Colonic mucosa (tissue), 4 donors: ENCODE measurements at regions not wholly inside any gene's neighbourhood (a gene's known extent, or its start where the extent isn't known, plus 50 kb on each side); places are given as distances from the start of the nearest gene placed in this dataset.

Experiments used
- DNase-seq: peaks from one replicate; pipeline ENCODE4 v3.0.0-alpha.2; 2020
- H3K27ac ChIP-seq: fragments of 200-600 bp; one replicate; pipeline ENCODE4 v1.8.0; 2021
- H3K27me3 ChIP-seq: fragments of 200-600 bp; one replicate; pipeline ENCODE4 v1.8.0; 2021
- H3K36me3 ChIP-seq: fragments of 200-600 bp; one replicate; pipeline ENCODE4 v1.8.0; 2021
- H3K4me1 ChIP-seq: fragments of 200-600 bp; one replicate; pipeline ENCODE4 v1.8.0; 2021; ENCODE audit warnings: mild to moderate bottlenecking
- H3K4me3 ChIP-seq: fragments of 200-600 bp; one replicate; pipeline ENCODE4 v1.8.0; 2021
- H3K9ac ChIP-seq, 2 donors: one replicate each; pipeline ENCODE4 v1.7.0; 2013; ENCODE audit warnings: control low read depth in 2 of 2, low read depth in 2 of 2, low read length in 2 of 2
- H3K9me3 ChIP-seq: fragments of 200-600 bp; one replicate; pipeline ENCODE4 v1.8.0; 2021
- intact Hi-C: fragments of 100-400 bp; cut with DNase I; formaldehyde crosslinking; loops from one replicate; pipeline ENCODE4 v1.14.1; 2022
- TF ChIP-seq, protein P1 (sequence below): fragments of 200-600 bp; IDR thresholded peaks from one replicate; pipeline ENCODE4 v1.8.0; 2022; ENCODE audit warnings: antibody characterized with exemption, mild to moderate bottlenecking
- donor health status: healthy.
- donor health status: DM: no; HTN: no; CAD: no.
- donor health status: DM: no; HTN: no; CAD: no.

DNA sequence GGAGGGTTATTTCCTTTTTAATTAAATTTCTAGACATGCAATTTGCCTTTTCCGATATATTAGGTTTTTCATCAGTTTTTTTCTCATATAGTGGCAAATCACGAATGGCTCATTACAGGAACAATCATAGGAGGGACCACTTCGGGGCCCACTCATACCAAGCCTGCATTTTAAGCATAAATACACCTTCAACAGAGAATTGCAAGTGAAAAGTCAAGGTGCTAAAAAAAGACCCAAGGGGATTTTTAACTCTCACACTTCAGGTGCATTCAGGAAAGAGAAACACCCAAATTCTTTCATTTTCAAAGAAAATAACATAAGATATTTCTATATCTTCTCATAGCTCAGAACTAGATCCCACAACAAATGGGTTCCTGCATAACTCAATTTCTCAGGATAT lies 979.6 kb upstream of the NR2F2 start:
- no peak overlapping the region for H3K9ac ChIP-seq
- H3K27me3 ChIP-seq, result no peaks in the 10 kb centered on the region
- TF ChIP-seq, protein P1, sequence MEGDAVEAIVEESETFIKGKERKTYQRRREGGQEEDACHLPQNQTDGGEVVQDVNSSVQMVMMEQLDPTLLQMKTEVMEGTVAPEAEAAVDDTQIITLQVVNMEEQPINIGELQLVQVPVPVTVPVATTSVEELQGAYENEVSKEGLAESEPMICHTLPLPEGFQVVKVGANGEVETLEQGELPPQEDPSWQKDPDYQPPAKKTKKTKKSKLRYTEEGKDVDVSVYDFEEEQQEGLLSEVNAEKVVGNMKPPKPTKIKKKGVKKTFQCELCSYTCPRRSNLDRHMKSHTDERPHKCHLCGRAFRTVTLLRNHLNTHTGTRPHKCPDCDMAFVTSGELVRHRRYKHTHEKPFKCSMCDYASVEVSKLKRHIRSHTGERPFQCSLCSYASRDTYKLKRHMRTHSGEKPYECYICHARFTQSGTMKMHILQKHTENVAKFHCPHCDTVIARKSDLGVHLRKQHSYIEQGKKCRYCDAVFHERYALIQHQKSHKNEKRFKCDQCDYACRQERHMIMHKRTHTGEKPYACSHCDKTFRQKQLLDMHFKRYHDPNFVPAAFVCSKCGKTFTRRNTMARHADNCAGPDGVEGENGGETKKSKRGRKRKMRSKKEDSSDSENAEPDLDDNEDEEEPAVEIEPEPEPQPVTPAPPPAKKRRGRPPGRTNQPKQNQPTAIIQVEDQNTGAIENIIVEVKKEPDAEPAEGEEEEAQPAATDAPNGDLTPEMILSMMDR, result no peak
- DNase-seq, result no peak
- H3K4me1 ChIP-seq, result no peaks in the 10 kb centered on the region
- intact Hi-C loops, result no loop called here
- no peak overlapping the region for H3K27ac ChIP-seq
- no peaks in the 10 kb centered on the region for H3K9me3 ChIP-seq
- no peaks in the 10 kb centered on the region for H3K36me3 ChIP-seq
- H3K4me3 ChIP-seq, result no peak overlapping the region

DNA sequence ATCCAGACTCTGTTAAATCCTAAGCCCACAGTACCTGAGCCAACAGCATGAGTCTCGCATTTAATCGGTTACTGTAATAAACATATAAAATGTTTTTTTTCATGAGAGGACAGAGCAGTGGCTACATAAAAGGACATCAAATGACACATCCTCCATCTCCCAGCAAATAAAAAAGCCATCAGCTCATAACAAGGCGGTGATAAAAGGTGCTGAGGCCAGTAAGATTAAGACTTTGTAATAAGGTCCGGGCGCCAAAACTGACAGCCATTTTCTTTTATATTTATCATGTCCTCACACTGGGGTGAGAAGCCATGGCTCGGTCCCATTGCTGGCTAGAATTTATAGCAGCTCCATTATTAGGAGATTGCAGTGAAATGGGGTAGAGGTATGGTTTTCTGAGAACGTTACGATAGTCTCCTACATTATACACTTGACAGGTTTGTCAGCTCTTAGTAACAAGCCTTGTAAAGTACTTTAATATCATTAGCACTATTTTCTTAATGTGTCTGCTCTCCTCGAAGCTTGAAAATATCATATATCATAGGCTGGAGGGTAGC lies 977.8 kb upstream of the NR2F2 start:
- H3K4me1 ChIP-seq, result no peaks in the 10 kb centered on the region
- TF ChIP-seq, protein P1, result no peak
- no peak for DNase-seq

GRCh38 chr15:95353512-95353911 lies 977.0 kb upstream of the NR2F2 start:
- H3K36me3 ChIP-seq, result no peaks in the 10 kb centered on the region
- no peak for DNase-seq
- H3K27me3 ChIP-seq, result no peaks in the 10 kb centered on the region
- H3K27ac ChIP-seq, result no peak overlapping the region
- no peaks in the 10 kb centered on the region for H3K4me1 ChIP-seq
- intact Hi-C loops, result no loop called here
- no peak overlapping the region for H3K4me3 ChIP-seq
- TF ChIP-seq, protein P1, result no peak
- H3K9ac ChIP-seq, result no peak overlapping the region
- no peaks in the 10 kb centered on the region for H3K9me3 ChIP-seq

More for the DNA sequence above, 977.8 kb upstream of the NR2F2 start:
- intact Hi-C loops, result no loop called here
- Histone ChIP-seq H3K9ac (no peak overlapping the region), H3K9me3 (no peaks in the 10 kb centered on the region), H3K4me3 (no peak overlapping the region), H3K36me3 (no peaks in the 10 kb centered on the region), H3K27me3 (no peaks in the 10 kb centered on the region), H3K27ac (no peak overlapping the region)

DNA sequence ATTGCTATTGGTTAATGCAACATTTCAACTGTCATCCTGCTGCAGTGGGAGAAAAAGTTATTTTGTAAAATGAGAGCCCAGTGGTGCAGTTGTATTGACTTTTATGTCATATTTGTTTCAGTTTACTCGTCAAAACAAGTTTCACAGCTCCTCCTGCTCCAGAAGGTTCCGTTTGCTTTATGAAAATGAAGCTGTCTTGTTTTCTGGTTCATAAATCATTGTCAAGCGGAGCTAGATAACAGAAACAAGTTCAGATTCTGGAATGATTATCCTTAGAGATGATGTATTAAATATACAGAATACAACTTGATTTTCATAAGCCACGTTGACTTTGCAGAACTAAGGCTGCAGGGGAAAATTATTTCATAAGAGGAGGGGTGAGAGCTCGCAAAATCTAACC lies 970.5 kb upstream of the NR2F2 start:
- TF ChIP-seq, protein P1, result no peak
- Histone ChIP-seq H3K4me1 (no peaks in the 10 kb centered on the region), H3K36me3 (no peaks in the 10 kb centered on the region), H3K9me3 (no peaks in the 10 kb centered on the region), H3K27me3 (no peaks in the 10 kb centered on the region), H3K4me3 (no peak overlapping the region), H3K9ac (no peak overlapping the region), H3K27ac (no peak overlapping the region)
- intact Hi-C loops, result no loop called here
- DNase-seq, result no peak

GRCh38 chr15:95362306-95362705 lies 968.2 kb upstream of the NR2F2 start:
- intact Hi-C loops, result no loop called here

More at GRCh38 chr15:95362306-95362705, 968.2 kb upstream of the NR2F2 start:
- Histone ChIP-seq H3K27ac (no peak overlapping the region), H3K36me3 (no peaks in the 10 kb centered on the region), H3K9ac (no peak overlapping the region), H3K27me3 (no peaks in the 10 kb centered on the region), H3K4me1 (no peaks in the 10 kb centered on the region), H3K4me3 (no peak overlapping the region), H3K9me3 (no peaks in the 10 kb centered on the region)
- DNase-seq, result no peak
- TF ChIP-seq, protein P1, result no peak
